Mesothelial cell of epicardium (in vitro differentiated cells): ENCODE measurements at regions not wholly inside any gene's neighbourhood (a gene's known extent, or its start where the extent isn't known, plus 50 kb on each side); places are given as distances from the start of the nearest gene placed in this dataset.

Source experiments
- DNase-seq, 2 experiments: peaks; one replicate each; pipeline ENCODE4 v3.0.0; 2021; ENCODE audit warnings: low spot score in 2 of 2; ENCODE audit not compliant: unreplicated experiment in 2 of 2
- H3K27ac Mint-ChIP-seq: 2 replicates; pipeline ENCODE4 v1.8.0; 2021; ENCODE audit warnings: mixed read lengths
- H3K27me3 Mint-ChIP-seq: 2 replicates; pipeline ENCODE4 v1.8.0; 2021; ENCODE audit warnings: low read depth, mixed read lengths
- H3K36me3 Mint-ChIP-seq: 2 replicates; pipeline ENCODE4 v1.8.0; 2021; ENCODE audit warnings: mixed read lengths
- H3K4me1 Mint-ChIP-seq: 2 replicates; pipeline ENCODE4 v1.8.0; 2021; ENCODE audit warnings: mixed read lengths
- H3K4me3 Mint-ChIP-seq: 2 replicates; pipeline ENCODE4 v1.8.0; 2021; ENCODE audit warnings: mild to moderate bottlenecking, moderate library complexity, mixed read lengths
- H3K9me3 Mint-ChIP-seq: 2 replicates; pipeline ENCODE4 v1.8.0; 2021; ENCODE audit warnings: mixed read lengths
- CTCF ChIP-seq: fragments of 200-600 bp; sonication (generic); IDR thresholded peaks from one replicate; pipeline ENCODE4 v1.5.0; 2021; ENCODE audit warnings: antibody characterized with exemption; ENCODE audit not compliant: unreplicated experiment

- TF ChIP-seq CTCF: no peak
- peaks cover 64% of the 10 kb centered on the region for H3K9me3 Mint-ChIP-seq
- peaks cover 25% of the 10 kb centered on the region for H3K36me3 Mint-ChIP-seq
- H3K4me1 Mint-ChIP-seq: no peaks in the 10 kb centered on the region
- H3K27ac Mint-ChIP-seq: no peak overlapping the region
- H3K27me3 Mint-ChIP-seq: no peaks in the 10 kb centered on the region
- no peak for DNase-seq
- H3K4me3 Mint-ChIP-seq: no peak overlapping the region
Observed at GRCh38 chr2:190137561-190137960, 75.0 kb upstream of the MSTN start.

- no peaks in the 10 kb centered on the region for H3K4me1 Mint-ChIP-seq
Observed at GRCh38 chr2:190136825-190137224, 74.3 kb upstream of the MSTN start.

GRCh38 chr2:190136259-190136658 lies 73.7 kb upstream of the MSTN start:
- H3K4me3 Mint-ChIP-seq: no peak overlapping the region
- H3K4me1 Mint-ChIP-seq: no peaks in the 10 kb centered on the region
- peaks cover 57% of the 10 kb centered on the region for H3K9me3 Mint-ChIP-seq
- H3K27me3 Mint-ChIP-seq: no peaks in the 10 kb centered on the region
- TF ChIP-seq CTCF: no peak
- H3K36me3 Mint-ChIP-seq: peaks cover 25% of the 10 kb centered on the region
- no peak overlapping the region for H3K27ac Mint-ChIP-seq
- no peak for DNase-seq

More at GRCh38 chr2:190136825-190137224, 74.3 kb upstream of the MSTN start:
- no peaks in the 10 kb centered on the region for H3K27me3 Mint-ChIP-seq
- no peak overlapping the region for H3K27ac Mint-ChIP-seq
- peaks cover 62% of the 10 kb centered on the region for H3K9me3 Mint-ChIP-seq
- no peak for DNase-seq
- peaks cover 28% of the 10 kb centered on the region for H3K36me3 Mint-ChIP-seq
- TF ChIP-seq CTCF: no peak
- H3K4me3 Mint-ChIP-seq: no peak overlapping the region

- Mint-ChIP-seq H3K4me1 (no peaks in the 10 kb centered on the region), H3K27ac (no peak overlapping the region), H3K9me3 (peaks cover 22% of the 10 kb centered on the region), H3K36me3 (peaks cover 9% of the 10 kb centered on the region), H3K4me3 (no peak overlapping the region), H3K27me3 (no peaks in the 10 kb centered on the region)
- no peak for DNase-seq
- TF ChIP-seq CTCF: no peak
Observed at GRCh38 chr2:190129421-190130199, 67.1 kb upstream of the MSTN start.

GRCh38 chr2:190127651-190128050 lies 65.1 kb upstream of the MSTN start:
- H3K36me3 Mint-ChIP-seq: peaks cover 4% of the 10 kb centered on the region
- no peak for TF ChIP-seq CTCF
- no peak overlapping the region for H3K27ac Mint-ChIP-seq
- H3K4me1 Mint-ChIP-seq: no peaks in the 10 kb centered on the region
- no peaks in the 10 kb centered on the region for H3K27me3 Mint-ChIP-seq
- no peak for DNase-seq
- no peak overlapping the region for H3K4me3 Mint-ChIP-seq
- H3K9me3 Mint-ChIP-seq: peaks cover 15% of the 10 kb centered on the region
